Gastrocnemius medialis (tissue), 4 donors: ENCODE measurements at regions not wholly inside any gene's neighbourhood (a gene's known extent, or its start where the extent isn't known, plus 50 kb on each side); places are given as distances from the start of the nearest gene placed in this dataset.

Experiments
- CTCF ChIP-seq, 5 experiments: fragments of 450-650 bp in 3 of 5; fragments of 200-600 bp in 2 of 5; sonication (generic) in 2 of 5; IDR thresholded peaks in 4 of 5; conservative IDR thresholded peaks in 1 of 5; 1 replicate in 4 of 5; 2 replicates in 1 of 5; pipeline ENCODE4 v1.5.1; 2016 to 2019; ENCODE audit warnings: antibody characterized with exemption in 5 of 5, mild to moderate bottlenecking in 3 of 5, moderate library complexity in 3 of 5
- POLR2A ChIP-seq, 2 donors: fragments of 450-650 bp; IDR thresholded peaks; one replicate each; pipeline ENCODE4 v1.6.1; 2017; ENCODE audit warnings: antibody characterized with exemption in 2 of 2, mild to moderate bottlenecking in 2 of 2, moderate library complexity in 2 of 2

DNA sequence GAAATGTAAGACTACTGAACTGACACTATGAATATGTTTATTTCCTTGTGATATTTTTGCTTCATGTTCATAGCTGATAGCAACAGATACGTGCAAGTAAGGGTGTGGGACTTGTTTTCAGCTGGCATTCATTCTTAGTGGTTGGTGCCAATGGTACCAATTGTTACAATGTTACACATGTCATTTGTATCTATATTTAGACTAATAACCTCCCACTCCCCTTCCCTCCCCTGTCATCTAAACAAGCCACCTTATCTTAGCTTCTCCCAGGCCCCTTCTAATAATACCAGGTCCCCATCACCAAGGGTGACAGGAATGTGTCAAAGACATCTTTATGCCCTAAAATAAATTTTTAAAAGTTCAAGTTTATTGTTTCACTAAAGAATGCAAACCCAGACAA is 294.7 kb upstream of the FAM98A start:
- TF ChIP-seq CTCF (IDR thresholded peaks at IDR 0.05 in 4 of 5, conservative IDR thresholded peaks at IDR 0.05 in 1 of 5), result no peak
- no peak for TF ChIP-seq POLR2A (IDR thresholded peaks at IDR 0.05)
